8988T (cell line): ENCODE measurements at regions not wholly inside any gene's neighbourhood (a gene's known extent, or its start where the extent isn't known, plus 50 kb on each side); places are given as distances from the start of the nearest gene placed in this dataset.

Source experiments
- DNase-seq: peaks from one replicate; pipeline ENCODE4 v3.0.0; 2011

DNA sequence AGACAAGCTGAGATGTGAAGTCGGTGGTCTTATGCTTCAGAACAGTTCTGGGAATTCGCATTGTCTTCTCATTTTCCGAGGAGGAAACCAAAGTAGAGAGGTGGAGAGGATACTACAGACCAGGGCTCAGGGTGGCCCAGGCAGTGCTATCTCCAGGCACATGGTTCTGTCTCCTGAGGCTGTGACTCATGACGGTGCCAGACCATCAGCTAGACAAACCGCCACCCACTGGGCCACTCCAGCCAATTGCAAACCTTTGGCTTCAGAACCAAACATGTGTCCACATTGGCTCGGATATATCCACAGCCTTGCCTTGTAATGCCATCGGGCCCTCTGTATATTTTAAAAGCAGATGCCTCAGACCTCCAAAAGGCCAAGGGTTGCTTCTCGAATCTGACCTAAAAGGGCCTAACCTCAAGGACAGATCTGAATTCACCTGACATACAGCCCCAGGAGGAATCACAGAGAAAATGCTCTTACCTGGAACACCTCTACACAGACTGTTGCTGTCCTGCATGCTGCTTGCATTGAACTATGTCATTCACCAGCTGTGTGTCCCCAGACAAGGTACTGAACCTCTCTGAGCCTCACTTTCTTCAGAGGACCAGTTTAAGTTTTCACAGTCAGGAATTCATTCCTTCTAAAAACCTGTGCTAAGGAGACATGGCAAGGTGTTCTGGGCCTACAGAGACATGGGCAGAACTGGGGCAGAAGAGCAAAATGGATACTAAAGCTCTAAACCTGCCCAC lies 224.9 kb upstream of the JUN start:
- no peak for DNase-seq

DNA sequence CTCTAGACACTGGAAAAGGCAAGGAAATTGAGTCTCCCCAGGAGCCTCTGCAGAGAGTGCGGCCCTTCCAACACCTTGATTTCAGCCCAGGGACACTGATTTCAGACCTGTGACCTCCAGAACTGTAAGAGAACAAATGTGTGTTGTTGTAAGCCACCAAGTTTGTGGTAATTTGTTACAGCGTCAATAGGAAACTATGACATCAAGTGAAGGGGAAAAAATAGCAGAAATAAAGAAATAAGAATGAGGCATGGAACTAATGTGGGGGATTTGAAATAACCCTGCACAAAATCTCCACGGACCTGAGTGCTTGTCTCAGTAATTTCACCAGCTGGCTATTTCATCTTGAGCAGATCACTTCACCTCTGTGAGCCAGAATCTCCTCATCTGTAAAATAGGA lies 227.8 kb upstream of the JUN start:
- DNase-seq, result no peak

DNA sequence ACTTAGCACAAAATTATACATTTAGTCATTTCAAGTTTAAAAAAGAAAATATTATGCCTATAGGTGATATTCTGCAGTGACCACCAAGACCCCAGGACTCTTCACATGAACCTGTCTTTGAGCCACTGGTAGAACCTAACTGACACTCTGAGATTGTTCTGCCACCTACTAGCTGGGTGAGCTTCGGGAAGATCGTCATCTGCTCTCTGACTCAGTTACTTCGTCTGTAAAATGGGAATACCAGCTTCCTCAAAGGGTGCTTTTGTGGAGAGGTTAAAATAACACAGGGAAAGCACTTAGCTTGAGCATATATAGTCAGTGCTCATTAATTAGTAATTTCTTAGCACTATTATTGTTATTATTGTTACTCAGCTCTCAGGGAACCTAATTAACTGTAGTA lies 228.5 kb upstream of the JUN start:
- no peak for DNase-seq

DNA sequence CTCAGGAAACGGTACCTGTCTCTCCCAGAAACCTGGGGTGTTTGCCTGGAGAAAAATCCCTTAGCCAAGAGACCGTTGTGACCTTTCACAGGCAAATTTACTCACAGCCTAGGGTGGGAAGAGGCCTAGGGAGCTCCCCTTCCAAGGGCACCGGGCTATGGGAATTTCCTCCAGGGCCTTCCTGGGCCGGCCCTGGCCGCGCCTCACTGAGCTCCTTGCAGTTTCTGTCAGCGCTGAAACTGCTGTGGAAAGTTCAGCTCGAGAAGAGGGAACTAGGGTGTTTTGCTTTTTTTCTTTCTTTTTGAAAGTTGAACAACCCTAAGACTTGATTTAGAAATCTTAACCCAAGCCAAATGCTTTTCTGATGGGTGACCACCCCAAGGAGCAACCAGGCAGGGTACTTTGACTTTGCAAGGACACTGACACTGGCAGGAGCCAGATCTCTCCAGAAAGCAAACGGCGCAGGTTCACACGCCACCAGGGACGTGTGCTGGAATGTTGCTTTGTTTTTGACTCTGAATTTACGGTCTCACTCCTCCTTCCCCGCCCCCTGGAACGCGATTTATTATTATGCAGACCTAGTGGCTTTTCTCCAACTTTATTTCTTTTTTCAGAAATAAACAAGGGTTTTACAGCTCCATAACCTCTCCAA lies 229.6 kb upstream of the JUN start:
- DNase-seq, result no peak

DNA sequence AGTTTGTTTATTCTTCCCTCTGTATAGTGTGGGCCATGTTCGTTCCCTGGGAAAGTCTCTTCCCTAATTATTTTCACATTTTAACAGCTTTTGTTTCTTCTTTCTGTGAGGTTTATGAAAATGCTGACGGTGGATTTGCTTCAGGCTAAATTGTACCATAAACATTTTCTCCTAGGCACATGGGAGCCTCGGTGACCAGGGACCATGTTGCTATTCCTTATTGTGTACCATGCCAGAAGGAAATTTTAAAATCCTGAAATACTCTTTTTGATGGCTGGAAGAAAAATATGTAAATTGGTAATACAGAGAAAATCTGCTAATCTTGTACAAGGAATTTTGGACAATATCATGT lies 230.1 kb upstream of the JUN start:
- no peak for DNase-seq

DNA sequence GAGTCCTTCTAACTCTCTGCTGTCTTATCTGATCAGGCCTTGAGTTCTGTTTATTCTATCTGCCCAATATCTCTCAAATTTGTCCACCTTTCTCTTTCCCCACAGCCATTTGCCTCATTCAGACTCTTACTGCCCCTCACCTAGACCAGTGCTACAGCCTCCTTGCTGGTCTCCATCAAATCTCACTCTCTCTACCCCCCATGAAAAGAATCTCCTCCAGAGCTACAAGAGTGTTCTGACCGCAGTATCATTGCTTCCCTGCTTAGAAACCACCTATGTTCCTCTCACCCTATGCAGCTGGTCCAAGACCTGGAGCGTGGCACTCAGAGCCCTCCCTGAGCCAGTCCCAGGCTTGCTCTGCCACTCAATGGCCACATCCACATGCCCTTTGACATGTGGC lies 231.0 kb upstream of the JUN start:
- DNase-seq, result no peak

DNA sequence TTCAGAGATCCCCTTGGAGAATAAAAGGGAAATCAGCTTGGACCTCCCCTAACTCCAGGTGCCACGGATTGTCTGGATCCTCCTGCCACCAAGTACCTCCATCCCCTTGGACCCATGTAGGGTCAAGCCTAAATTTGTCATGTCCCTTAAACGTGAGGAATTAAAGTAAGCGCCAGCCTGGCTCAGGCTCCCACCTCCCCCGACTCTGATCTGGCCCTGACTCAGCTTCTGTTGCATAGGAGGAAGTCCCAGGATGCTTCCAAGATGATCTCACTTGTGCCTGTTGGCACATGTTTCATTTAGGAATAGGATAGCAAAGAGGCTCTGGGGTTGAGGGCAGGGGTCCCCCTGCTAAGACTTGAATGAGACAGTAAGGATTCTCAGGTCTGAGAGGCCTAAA lies 231.9 kb upstream of the JUN start:
- no peak for DNase-seq

DNA sequence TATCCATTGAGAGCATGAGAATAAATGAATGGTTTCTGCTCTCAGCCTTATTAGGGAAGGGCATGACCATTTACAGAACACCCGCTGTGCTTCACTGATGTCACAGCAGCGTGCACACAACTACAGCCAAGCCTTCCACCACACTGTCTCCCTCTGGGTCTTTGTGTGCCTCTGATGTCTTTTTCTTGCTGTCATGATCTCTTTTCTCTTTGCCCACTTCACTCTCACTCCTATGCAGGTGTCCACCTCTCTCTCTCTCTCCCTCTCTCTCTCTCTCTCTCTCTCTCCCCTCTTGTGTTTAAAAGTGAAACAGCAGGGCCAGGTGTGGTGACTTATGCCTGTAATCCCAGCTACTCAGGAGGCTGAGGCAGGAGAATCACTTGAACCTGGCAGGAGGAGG lies 232.5 kb upstream of the JUN start:
- DNase-seq, result no peak

DNA sequence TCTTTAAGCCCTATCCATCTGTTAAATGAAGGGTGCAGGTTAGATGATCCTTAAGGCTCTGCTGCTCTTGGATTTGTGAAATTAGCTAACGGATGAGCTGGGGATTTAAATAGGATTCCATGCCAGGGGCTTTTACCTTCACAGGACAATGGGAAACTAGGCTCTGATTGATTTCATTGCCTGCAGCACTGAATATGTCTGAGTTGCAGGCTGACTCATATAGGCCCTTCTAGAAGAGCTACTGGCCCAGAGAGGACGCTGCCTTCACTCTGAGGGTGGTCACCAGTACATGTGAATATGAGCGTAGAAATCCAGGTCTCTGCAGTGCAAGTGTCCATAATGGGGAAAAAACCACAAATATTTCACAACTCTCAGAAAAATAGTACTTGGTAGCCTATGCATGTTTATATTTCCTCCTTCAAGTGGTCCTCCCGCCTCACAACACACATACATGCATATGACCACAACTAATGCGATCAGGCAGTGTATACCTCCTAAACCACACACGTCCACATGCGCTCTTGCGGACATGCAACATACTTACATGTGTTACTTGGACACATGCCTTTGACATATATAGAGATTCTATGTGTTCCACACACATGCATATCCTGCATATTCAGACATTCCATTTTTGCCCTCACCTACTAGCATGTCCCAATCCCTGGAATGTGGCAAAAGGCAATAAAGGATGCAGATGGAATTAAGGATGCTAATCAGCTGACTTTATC lies 233.8 kb upstream of the JUN start:
- no peak for DNase-seq

DNA sequence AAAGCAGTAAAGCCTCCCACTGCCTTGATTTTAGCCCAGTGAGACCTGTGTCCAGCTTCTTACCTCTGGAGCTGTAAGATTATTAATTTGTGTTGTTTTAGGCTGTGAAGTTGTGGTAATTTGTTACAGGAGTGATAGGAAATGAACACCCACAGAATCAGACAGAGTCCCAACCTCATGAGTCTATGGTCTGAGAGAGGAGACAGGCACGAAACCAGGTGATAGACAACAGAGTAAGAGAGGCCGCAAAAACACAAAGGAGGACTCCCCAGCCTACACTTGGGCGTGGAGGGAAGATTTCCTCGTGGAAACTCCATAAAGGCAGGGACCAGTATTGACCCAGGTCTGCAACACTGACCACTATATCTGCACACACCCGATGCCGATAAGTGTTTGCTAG lies 234.6 kb upstream of the JUN start:
- DNase-seq, result no peak

DNA sequence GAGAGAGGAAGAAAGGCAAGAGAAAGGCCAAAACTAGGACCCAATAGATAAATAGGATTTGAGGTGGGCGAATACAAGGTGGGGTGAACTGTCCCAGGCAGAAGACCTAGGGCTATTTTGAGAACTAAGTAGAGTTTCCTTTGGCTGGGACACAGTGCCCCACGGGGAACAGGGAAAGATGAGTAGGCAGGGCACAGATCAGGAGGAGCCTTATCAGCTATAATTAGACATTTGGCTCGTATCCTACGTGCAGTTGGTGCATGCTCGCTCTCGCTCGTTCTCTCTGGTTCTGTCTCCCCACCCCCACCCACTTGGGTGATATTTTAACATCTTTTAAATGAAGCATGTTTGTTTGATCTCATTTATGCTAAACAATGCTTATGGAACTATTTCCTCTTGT lies 235.0 kb upstream of the JUN start:
- DNase-seq, result no peak

DNA sequence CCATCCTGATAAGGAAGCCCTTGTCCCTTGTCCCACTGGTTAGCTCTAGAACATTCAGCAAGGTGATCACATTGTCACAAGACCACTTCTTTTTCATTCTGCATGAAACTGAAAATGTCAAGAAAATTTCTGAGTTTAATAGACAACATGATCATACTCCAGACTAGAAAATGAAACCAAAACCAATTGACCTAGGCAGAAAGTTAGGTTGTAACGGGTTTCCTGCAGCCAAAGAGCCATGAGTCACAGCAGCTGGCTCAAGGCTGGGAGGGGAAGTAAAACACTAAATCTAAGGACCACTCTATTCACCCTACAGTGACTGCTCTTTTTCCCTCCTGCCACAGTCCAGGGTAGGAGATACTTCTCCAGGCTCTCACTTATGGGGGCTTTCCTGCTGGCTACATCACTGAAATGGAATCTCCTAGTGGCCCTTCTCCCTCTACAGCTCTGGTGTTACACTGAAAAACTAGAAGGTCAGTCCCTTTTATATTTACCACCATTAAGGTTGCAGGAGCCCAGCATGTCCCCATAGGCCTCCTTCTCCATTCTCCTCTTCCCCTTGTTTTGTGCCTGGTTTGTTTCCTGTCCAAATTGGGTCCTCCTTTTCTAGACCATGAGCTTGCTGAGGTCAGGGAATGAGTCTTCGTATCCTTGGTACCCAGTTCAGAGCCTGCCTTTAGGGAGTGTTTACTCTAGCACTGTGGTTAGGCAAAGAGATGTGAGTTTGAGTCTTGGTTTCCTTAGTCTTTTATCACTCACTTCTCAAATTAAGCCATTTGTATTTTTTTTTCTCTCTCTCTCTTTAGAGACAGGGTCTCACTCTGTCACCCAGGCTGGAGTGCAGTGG lies 236.5 kb upstream of the JUN start:
- DNase-seq, result no peak

DNA sequence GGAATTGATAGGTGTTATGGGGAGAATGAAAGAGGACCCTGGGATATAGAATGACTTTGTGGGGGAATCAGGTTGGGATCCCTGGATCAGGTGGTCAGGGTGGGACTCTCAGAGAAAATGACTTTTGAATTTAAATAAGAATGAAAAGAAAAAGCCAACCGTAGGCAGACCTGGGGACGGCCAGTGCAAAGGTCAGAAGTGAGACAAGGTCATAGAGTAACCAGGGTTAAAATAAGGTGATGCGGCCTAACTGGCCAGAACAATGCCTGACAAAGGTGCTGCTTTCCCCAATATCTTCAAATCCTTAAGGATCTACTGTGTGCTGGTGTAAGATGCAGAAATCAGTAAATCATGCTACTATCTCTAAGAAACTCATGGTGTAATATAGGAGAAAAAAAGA lies 238.4 kb upstream of the JUN start:
- DNase-seq, result no peak

DNA sequence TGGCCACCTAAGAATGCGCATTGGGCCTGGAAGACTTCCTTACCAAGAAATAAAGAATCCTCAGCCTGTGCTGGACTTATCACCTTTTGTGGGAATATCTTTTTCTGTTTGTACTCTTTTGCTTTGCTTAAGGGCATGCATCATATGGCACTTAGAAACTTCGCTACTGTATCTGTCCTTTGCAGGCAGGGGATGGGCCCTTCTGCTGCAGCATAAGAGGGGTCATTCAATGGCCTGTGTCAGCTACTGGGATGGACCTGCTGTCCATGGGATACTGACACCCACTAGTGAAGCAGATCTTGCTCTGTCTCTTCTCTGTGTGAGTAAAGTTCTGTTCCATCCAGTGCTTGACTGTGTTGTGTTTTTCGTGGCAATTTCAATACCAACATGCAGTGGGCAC lies 239.0 kb upstream of the JUN start:
- no peak for DNase-seq

DNA sequence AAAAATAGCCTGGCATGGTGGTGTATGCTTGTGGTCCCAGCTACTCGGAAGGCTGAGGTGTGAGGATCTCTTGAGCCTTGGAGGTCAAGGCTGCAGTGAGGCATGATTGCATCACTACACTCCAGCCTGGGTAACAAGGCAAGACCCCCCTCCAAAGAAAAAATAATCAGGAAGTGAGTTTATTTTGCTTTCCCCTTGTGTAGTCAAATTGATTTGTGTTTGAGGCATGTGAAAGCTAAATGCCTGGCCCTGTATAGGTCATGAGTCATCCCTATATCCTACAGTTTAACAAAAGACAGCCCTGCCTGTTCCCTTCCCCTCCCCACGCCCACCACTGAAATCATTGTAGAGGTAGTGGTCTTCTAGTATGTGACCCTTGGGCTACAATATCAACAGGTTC lies 241.4 kb upstream of the JUN start:
- no peak for DNase-seq

DNA sequence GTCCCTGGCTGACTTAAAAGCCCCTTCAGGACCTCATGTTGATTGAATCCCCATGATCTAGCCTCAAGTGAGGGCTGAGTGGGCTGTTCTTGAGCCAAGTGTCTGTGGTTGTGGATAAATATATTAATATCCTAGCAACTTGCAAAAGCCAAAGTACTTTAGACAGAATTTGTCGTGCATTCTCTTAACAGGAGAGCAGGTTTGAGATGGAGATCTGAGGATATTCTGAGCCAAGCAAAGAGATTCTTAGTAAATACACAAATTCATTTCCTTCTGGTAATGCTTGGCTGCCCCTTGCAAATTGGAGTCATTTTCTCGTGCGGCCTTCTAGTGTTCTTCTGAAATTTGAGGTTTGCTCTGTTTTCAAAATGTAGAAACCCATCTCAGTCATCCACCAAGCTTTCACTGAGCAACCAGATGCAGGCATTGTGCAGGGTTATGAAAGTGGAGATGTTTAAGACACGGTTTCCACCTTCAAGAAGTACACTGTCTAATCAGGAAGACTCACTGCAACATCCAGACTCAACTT lies 242.1 kb upstream of the JUN start:
- no peak for DNase-seq

DNA sequence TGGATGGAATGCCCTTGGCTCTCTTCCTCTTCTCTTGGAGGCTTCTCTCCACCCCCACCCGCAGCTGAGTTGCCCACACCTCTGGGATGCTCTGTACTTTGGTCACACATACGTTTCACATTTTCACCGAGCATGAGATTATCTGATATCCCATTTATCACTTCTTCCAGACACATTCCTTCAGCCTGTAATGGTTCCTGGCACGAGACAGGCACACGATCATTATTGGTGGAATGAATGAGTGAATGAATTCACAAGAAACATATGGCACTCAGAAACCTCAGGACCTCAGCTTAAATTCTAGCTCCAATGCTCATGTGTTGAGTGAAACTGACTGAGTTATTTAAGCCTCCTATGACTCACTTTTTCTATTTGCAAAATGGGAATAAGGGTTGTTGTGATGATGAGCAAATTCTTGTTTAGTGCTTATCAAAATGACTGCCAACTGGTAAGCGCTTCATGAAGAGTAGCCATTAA lies 242.7 kb upstream of the JUN start:
- DNase-seq, result no peak

DNA sequence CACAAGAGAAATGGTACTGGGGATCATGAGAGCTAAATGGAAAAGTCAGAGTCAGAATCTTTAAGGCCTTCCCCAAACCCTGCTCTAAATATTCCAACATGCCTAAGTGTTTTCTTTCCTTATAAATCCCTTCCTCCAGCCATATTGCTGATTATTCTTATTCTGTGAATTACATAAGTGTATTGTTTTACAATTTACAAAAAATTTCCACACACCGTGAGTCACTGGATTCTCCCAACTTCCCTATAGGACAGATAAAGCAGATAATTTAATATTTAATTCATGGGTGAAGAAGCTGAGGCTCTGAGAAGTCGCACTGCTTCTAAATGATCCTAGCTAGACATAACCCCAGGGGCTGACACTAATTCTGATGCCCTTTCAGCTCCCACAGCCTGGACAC lies 243.3 kb upstream of the JUN start:
- no peak for DNase-seq

DNA sequence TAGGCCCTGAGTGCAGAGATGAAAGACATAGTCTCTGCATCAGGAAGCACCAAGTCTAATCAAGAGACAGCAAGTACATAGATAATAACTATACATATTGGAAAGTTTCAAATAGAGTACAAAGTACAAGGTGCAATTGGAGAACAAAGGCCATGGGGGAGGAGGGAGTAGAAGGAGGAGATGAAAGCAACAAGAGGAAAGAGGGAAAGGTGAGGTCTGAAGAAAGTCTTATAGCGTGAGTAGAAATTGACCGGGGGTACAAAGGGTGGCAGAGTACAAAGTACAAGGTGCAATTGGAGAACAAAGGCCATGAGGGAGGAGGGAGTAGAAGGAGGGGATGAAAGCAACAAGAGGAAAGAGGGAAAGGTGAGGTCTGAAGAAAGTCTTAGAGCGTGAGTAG lies 244.2 kb upstream of the JUN start:
- no peak for DNase-seq

DNA sequence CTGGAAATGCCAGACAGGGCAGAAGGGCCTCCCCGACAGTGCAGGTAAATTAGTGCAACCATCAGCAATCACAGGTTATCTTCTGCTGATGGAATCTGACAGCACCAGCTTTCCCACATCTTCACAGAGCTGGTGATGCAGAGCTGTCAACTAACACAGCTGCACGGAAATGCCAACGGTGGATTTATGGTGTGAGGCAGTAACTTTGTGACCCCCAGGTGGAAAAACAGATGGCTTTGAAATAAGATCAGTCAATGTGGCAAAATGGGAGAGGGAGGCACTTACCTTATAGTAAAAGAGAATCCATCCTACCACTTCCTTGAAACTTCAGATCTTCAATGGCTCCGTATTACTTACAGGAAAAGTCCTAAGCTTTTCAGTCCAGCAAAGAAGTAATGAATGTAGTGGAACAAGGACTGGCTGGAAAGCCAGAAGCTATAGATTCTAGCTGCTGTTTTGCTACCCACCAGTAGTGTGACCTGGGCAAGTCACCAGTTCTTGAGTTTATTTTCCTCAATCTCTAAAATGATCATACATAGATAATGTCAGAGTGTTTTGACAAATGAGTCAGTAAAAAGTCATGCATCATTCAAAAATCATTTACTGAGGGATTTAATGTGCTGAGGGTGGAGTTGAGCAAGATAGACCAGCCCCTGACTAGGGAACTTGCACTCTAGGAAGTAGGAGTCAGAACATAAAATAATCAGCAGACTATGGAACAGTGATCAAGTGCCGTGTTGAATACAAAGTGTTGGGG lies 245.7 kb upstream of the JUN start:
- no peak for DNase-seq

DNA sequence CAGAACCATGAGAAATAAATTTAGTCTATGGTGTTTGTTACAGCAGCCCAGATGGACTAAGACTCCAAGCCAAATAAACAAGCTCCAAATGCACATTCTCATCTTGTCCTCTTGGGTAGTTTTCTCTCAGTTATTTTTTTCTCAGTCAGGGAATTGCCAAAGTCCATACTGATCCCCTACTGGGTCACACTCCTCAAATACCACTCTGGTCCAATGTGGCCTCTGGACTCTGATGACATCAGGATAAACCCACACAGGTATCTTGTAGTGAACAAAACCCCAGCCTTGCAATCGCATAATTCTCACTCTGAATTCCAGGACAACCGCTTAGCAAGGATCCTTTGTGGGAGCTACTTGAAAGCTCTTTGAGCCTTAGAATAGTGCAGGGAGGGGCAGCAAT lies 248.4 kb upstream of the JUN start:
- DNase-seq, result no peak

DNA sequence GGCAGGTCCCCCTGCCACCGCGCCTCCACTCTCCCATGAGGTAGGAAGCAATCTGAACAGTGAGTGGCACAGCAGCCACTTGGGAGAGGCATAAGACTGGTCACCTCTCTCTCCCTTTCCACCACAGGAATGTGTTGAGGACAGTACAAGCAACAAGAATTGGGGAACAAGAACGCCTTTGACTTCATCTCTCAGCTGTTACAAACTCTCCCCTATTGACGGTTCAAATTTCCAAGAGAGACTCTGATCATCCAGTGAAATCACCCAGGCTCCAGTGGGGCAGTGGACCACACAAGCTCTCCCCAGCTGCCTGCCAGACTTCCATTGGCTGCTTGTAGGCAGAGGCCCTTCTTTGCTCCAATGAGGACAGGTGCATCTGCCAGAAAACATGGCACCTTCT lies 249.9 kb upstream of the JUN start:
- no peak for DNase-seq
